GM23248 (cell line): ENCODE measurements at regions not wholly inside any gene's neighbourhood (a gene's known extent, or its start where the extent isn't known, plus 50 kb on each side); places are given as distances from the start of the nearest gene placed in this dataset.
"Not testable (repeated sequence)": the region's sequence is repeated elsewhere in the genome, so short reads cannot be mapped to it uniquely, and the experiment has no call there.

Source experiments
- DNase-seq: peaks from one replicate; pipeline ENCODE4 v3.0.0-alpha.2; 2015
- H2AFZ ChIP-seq: fragments of 200-600 bp; sonication (generic); 2 replicates; pipeline ENCODE4 v1.6.1; 2016; ENCODE audit warnings: antibody characterized with exemption
- H3F3A ChIP-seq: fragments of 200-600 bp; sonication (generic); 2 replicates; pipeline ENCODE4 v1.6.1; 2016; ENCODE audit warnings: mild to moderate bottlenecking, antibody characterized with exemption, mixed run types; ENCODE audit not compliant: insufficient read depth
- H3K27ac ChIP-seq: fragments of 200-600 bp; sonication (generic); 2 replicates; pipeline ENCODE4 v1.5.1; 2016; ENCODE audit warnings: mild to moderate bottlenecking
- H3K27me3 ChIP-seq: fragments of 200-600 bp; sonication (generic); replicated peaks from 2 replicates; pipeline ENCODE4 v1.6.1; 2016; ENCODE audit warnings: mild to moderate bottlenecking; ENCODE audit not compliant: insufficient read depth
- H3K36me3 ChIP-seq: fragments of 200-600 bp; sonication (generic); 2 replicates; pipeline ENCODE4 v1.6.1; 2016; ENCODE audit warnings: low read depth, mild to moderate bottlenecking
- H3K4me1 ChIP-seq: fragments of 200-600 bp; sonication (generic); 2 replicates; pipeline ENCODE4 v1.6.1; 2016; ENCODE audit warnings: mild to moderate bottlenecking; ENCODE audit not compliant: insufficient read depth
- H3K4me2 ChIP-seq: fragments of 200-600 bp; sonication (generic); one replicate; pipeline ENCODE4 v1.6.1; 2016; ENCODE audit warnings: mild to moderate bottlenecking; ENCODE audit not compliant: unreplicated experiment
- H3K4me3 ChIP-seq: fragments of 200-600 bp; sonication (generic); 2 replicates; pipeline ENCODE4 v1.5.1; 2016; ENCODE audit warnings: mild to moderate bottlenecking
- H3K79me2 ChIP-seq: fragments of 200-600 bp; sonication (generic); 2 replicates; pipeline ENCODE4 v1.6.1; 2016; ENCODE audit warnings: mild to moderate bottlenecking; ENCODE audit not compliant: insufficient read depth
- H3K9ac ChIP-seq: fragments of 200-600 bp; sonication (generic); 2 replicates; pipeline ENCODE4 v1.6.1; 2016; ENCODE audit warnings: mild to moderate bottlenecking
- H3K9me2 ChIP-seq: fragments of 200-600 bp; sonication (generic); 2 replicates; pipeline ENCODE4 v1.6.1; 2016; ENCODE audit warnings: mixed run types, mild to moderate bottlenecking, moderate library complexity; ENCODE audit not compliant: insufficient read depth
- H3K9me3 ChIP-seq: fragments of 200-600 bp; sonication (generic); one replicate; pipeline ENCODE4 v1.6.1; 2017; ENCODE audit warnings: low read depth
- H4K20me1 ChIP-seq: fragments of 200-600 bp; sonication (generic); 2 replicates; pipeline ENCODE4 v1.6.0; 2016; ENCODE audit not compliant: insufficient read depth
- EZH2 ChIP-seq: fragments of 200-600 bp; sonication (generic); IDR thresholded peaks from 2 replicates; pipeline ENCODE4 v1.6.1; 2018; ENCODE audit warnings: antibody characterized with exemption, mild to moderate bottlenecking; ENCODE audit not compliant: insufficient read depth, poor library complexity, severe bottlenecking
- EZH2phosphoT487 ChIP-seq: fragments of 200-600 bp; sonication (generic); IDR thresholded peaks from 2 replicates; pipeline ENCODE4 v1.6.1; 2018; ENCODE audit warnings: antibody characterized with exemption, moderate library complexity, mild to moderate bottlenecking, low read depth; ENCODE audit not compliant: insufficient read depth
- WGBS, 2 experiments: methylation state at CpG; one replicate each; pipeline ENCODE4 v1.1.6; 2015 to 2017; ENCODE audit warnings: low lambda C conversion rate in 2 of 2, low coverage in 1 of 2; ENCODE audit errors: missing lambda C conversion rate in 2 of 2; 5-methylcytosine and 5-hydroxymethylcytosine counted together
- in situ Hi-C: fragments of 300-500 bp; cut with MboI; formaldehyde crosslinking; loops from 2 replicates; pipeline ENCODE4 v1.15.0; 2020

GRCh38 chr2:55771612-55772011 is 78.0 kb upstream of the PNPT1 start:
- in situ Hi-C loops: no loop called here
- peak; percentile 74 for DNase-seq
- Histone ChIP-seq H3K9ac (no peak overlapping the region), H3K9me2 (no peaks in the 10 kb centered on the region), H3K9me3 (no peaks in the 10 kb centered on the region), H3K27me3 (no peaks in the 10 kb centered on the region), H3K79me2 (no peaks in the 10 kb centered on the region), H3K4me3 (no peak overlapping the region), H3K4me1 (peaks cover 35% of the 10 kb centered on the region), H3K4me2 (no peak overlapping the region), H2AFZ (peak overlapping the region; percentile 19), H3K36me3 (no peaks in the 10 kb centered on the region), H4K20me1 (no peaks in the 10 kb centered on the region), H3K27ac (no peak overlapping the region), H3F3A (peaks cover 7% of the 10 kb centered on the region)
- 12 to 13% methylated on average over 2 of the region's 2 CpGs for WGBS, 2 experiments
- no peak for TF ChIP-seq EZH2phosphoT487
- TF ChIP-seq EZH2: no peak

- in situ Hi-C loops: loop anchor here (10.0 kb wide), 1 partner anchor 246 kb away; no protein-coding TSS in a partner anchor
- 44 to 49% methylated on average over 2 of the region's 2 CpGs for WGBS, 2 experiments
- H3K9ac ChIP-seq: no peak overlapping the region
- TF ChIP-seq EZH2phosphoT487 (no peak), EZH2 (no peak)
- no peaks in the 10 kb centered on the region for H3K9me3 ChIP-seq
- peak; percentile 26 for DNase-seq
- no peak overlapping the region for H3K4me3 ChIP-seq
- peaks cover 30% of the 10 kb centered on the region for H3K4me1 ChIP-seq
- H3K9me2 ChIP-seq: no peaks in the 10 kb centered on the region
- H3F3A ChIP-seq: peaks cover 7% of the 10 kb centered on the region
- no peaks in the 10 kb centered on the region for H3K27me3 ChIP-seq
- no peaks in the 10 kb centered on the region for H3K36me3 ChIP-seq
- H3K79me2 ChIP-seq: no peaks in the 10 kb centered on the region
- no peak overlapping the region for H3K4me2 ChIP-seq
- no peak overlapping the region for H3K27ac ChIP-seq
- H4K20me1 ChIP-seq: no peaks in the 10 kb centered on the region
- no peak overlapping the region for H2AFZ ChIP-seq
Measured at GRCh38 chr2:55768991-55769390, 75.3 kb upstream of the PNPT1 start.

- no peak for TF ChIP-seq EZH2
- no peak for TF ChIP-seq EZH2phosphoT487
- no peaks in the 10 kb centered on the region for H3K36me3 ChIP-seq
- H3K4me2 ChIP-seq: no peak overlapping the region
- no peak overlapping the region for H3K27ac ChIP-seq
- no peak overlapping the region for H3K4me3 ChIP-seq
- in situ Hi-C loops: loop anchor here (10.0 kb wide), 1 partner anchor 248 kb away; no protein-coding TSS in a partner anchor
- DNase-seq: no peak
- H4K20me1 ChIP-seq: no peaks in the 10 kb centered on the region
- H3K9me3 ChIP-seq: no peaks in the 10 kb centered on the region
- no peak overlapping the region for H2AFZ ChIP-seq
- no peak overlapping the region for H3K9ac ChIP-seq
- H3K4me1 ChIP-seq: peaks cover 29% of the 10 kb centered on the region
- no peaks in the 10 kb centered on the region for H3K27me3 ChIP-seq
- H3K79me2 ChIP-seq: no peaks in the 10 kb centered on the region
- H3K9me2 ChIP-seq: no peaks in the 10 kb centered on the region
- peaks cover 10% of the 10 kb centered on the region for H3F3A ChIP-seq
Measured at GRCh38 chr2:55766947-55767346, 73.3 kb upstream of the PNPT1 start.

- not testable (repeated sequence) for H2AFZ ChIP-seq, H3K27ac ChIP-seq, H3K4me2 ChIP-seq, H3K4me3 ChIP-seq, H3K36me3 ChIP-seq, H3K27me3 ChIP-seq, H4K20me1 ChIP-seq, H3K9me2 ChIP-seq, DNase-seq, H3K9me3 ChIP-seq, H3K9ac ChIP-seq, H3K79me2 ChIP-seq
- Histone ChIP-seq H3F3A (peaks cover 19% of the 10 kb centered on the region), H3K4me1 (peaks cover 34% of the 10 kb centered on the region)
- in situ Hi-C loops: loop anchor here (10.0 kb wide), 1 partner anchor 249 kb away; no protein-coding TSS in a partner anchor
- 85 to 90% methylated on average over 2 of the region's 2 CpGs for WGBS, 2 experiments
Measured at GRCh38 chr2:55765708-55766107, 72.1 kb upstream of the PNPT1 start.

GRCh38 chr2:55763721-55764120 is 70.1 kb upstream of the PNPT1 start:
- H3K4me3 ChIP-seq: no peak overlapping the region
- peaks cover 12% of the 10 kb centered on the region; the same call in 1 of the 2 replicates for H3F3A ChIP-seq
- no peaks in the 10 kb centered on the region for H3K79me2 ChIP-seq
- no peak overlapping the region for H2AFZ ChIP-seq
- no peak for TF ChIP-seq EZH2
- no peak for TF ChIP-seq EZH2phosphoT487
- no peak for DNase-seq
- H3K9me3 ChIP-seq: no peaks in the 10 kb centered on the region
- 88 to 93% methylated on average over 1 of the region's 1 CpG for WGBS, 2 experiments
- H3K27ac ChIP-seq: no peak overlapping the region
- no peak overlapping the region for H3K4me2 ChIP-seq
- no peaks in the 10 kb centered on the region for H3K27me3 ChIP-seq
- no peaks in the 10 kb centered on the region for H4K20me1 ChIP-seq
- H3K9ac ChIP-seq: no peak overlapping the region
- H3K4me1 ChIP-seq: peaks cover 23% of the 10 kb centered on the region
- in situ Hi-C loops: loop anchor here (10.0 kb wide), 1 partner anchor 251 kb away; no protein-coding TSS in a partner anchor
- H3K36me3 ChIP-seq: no peaks in the 10 kb centered on the region
- H3K9me2 ChIP-seq: no peaks in the 10 kb centered on the region
